GM18870 (cell line): ENCODE measurements at regions not wholly inside any gene's neighbourhood (a gene's known extent, or its start where the extent isn't known, plus 50 kb on each side); places are given as distances from the start of the nearest gene placed in this dataset.
A peak's percentile ranks its signal among the peaks of the same experiment; 100 is the strongest.

Source experiments
- ATAC-seq: cut with Tn5 transposase; IDR thresholded peaks from one replicate; pipeline ENCODE4 v1.9.1; 2021; ENCODE audit warnings: moderate library complexity; ENCODE audit not compliant: unreplicated experiment

DNA sequence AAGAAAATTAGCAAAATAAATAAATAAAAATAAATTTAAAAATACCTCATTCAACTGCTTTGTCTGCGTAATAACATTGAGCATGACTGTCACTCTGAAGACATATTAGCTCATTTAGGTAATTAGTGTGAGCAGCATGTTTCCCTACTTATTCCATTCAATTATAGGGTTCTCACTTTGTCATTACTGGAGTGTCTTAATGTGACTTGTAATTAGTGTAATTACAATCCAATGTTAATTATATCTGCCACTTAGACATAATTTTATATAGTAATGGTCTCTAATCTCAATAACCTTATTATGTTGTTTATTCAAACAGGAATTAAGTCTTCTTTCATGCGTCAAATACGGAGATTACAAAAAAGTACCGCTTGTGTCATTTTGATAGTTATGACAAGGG is 893.9 kb upstream of the ACVR2A start:
- ATAC-seq, result no peak

- ATAC-seq, result no peak
Observed at GRCh38 chr2:146950361-146950760, 894.5 kb upstream of the ACVR2A start.

DNA sequence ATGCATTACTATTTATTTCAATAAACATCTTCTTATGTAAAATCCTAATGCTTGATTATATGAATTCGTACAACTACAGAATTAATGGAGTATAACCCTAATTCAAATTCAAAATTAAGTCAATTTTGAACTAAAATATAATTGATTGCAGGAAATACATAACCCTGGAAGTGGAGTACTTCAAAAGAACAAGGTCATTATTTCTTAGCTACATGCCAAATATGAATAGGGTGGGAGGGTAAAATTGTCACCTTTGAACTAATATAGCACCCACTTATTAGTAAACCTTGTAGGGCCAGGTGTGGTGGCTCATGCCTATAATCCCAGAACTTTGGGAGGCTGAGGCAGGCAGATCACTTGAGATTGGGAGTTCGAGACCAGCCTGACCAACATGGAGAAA is 895.4 kb upstream of the ACVR2A start:
- ATAC-seq, result no peak

- ATAC-seq, result no peak
Observed at GRCh38 chr2:146944601-146945000, 900.2 kb upstream of the ACVR2A start.

DNA sequence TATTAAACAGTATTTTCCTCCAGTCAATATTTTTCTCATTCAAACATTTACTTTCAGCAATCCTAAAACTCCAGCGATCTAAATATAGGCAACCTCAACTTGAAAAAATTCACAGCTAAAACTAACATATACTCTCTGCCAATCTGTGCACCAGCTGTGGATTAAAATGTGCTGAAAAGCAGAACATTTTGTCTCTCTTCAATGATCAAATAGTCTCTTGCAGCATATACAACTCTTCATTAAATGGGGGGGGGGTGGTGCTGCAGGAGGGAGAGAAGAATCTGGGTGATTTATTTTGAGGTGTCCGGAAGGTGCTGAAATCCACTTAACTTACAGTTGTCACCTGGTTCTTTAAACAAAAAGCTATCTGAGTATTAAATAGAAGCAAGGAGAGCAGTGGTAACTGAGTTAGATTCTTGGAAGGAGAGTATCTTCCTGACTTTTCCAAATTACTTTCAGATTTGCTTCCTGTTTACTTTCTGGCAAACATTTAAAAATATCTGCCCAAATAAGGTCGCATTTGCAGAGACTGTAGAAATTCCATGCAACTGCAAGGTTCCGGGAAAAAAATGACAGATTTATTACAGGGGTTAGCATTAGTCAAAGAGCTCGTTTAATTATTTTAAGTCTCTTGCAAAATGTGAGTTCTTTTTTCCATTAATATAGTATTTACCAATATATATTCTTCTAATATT is 904.7 kb upstream of the ACVR2A start:
- ATAC-seq, result no peak

- ATAC-seq, result no peak
Observed at GRCh38 chr2:146934921-146935320, 909.9 kb upstream of the ACVR2A start.

- ATAC-seq, result peak; percentile 51
Observed at GRCh38 chr2:146931109-146931508, 913.7 kb upstream of the ACVR2A start.

DNA sequence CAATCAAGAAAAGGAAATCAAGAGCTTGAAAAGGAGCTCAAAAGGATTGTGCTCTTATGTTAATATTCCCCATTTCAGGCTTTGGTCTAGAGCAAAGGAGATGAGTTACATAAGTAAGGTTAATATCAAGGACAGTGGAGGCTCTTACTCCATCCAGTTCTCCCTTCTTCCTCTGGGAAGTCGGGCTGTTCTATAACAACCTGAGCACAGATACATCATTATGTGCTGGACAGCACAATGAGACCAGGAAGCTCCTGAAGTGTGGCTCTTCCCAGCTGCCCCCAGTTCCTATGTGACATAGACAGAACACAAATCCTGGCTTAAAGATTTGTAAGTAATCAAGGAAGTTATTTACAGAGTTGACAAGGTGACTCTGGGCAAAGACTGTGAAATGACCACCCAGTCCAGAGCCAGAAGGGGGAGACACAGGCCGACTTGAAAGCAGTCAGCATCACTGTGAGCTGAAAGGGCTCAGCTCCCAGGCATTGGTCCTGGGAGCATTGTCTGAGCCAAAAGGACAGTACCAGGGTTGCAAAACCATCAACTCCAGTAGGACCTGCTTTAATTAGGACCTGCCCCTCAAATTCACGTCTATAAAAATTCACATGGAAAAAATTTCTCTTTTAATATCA is 917.6 kb upstream of the ACVR2A start:
- ATAC-seq, result no peak

GRCh38 chr2:146918280-146918679 is 926.5 kb upstream of the ACVR2A start:
- no peak for ATAC-seq

GRCh38 chr2:146917431-146918042 is 927.3 kb upstream of the ACVR2A start:
- ATAC-seq, result no peak

DNA sequence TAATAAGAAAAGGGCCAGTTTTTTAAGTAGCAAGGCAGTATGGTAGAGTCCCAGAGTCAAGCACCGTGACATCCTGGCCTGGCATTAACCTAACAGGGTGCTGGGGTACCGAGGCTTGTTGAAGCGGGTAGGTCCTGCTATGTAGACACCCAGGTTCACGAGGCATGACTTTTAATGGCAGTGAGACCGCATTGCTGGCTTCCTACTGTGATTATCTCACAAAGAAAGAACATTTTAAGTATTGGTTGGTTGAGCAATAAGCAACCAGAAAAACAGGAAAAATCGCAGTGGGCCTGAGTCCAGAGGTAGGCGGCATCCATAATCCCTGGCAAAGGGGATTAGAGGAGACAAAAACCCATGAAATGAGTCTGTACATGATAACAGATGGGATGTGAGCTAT is 927.9 kb upstream of the ACVR2A start:
- no peak for ATAC-seq

DNA sequence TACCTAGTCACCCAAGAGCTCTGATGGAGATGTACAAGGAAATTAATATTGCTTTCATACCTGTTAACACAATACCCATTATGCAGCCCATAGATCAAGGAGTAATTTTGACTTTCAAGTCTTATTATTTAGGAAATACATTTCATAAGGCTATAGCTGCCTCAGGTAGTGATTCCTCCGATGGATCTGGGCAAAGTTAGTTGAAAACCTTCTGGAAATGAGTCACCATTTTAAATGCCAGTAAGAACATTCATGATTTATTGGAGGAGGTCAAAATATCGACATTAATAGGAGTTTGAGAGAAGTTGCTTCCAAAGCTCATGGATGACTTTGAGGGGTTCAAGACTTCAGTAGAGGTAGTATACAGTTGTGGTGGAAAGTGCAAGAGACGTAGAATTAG is 931.4 kb upstream of the ACVR2A start:
- ATAC-seq, result no peak

DNA sequence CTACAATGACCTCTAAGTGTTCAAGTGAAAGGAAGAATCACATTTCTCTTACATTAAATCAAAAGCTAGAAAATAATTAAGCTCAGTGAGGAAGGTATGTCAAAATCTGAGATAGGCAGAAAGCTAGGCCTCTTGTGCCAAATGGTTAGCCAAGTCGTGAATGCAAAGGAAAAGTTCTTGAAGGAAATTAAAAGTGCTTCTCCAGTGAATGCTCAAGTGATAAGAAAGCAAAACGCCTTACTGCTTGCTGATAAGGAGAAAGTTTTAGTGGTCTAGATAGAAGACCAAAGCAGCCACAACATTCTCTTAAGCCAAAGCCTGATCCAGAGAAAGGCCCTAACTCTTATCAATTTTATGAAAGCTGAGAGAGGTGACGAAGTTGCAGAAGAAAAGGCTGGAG is 932.3 kb upstream of the ACVR2A start:
- ATAC-seq, result no peak

GRCh38 chr2:146908776-146909175 is 936.1 kb upstream of the ACVR2A start:
- ATAC-seq, result no peak

GRCh38 chr2:146898083-146898482 is 946.7 kb upstream of the ACVR2A start:
- no peak for ATAC-seq

DNA sequence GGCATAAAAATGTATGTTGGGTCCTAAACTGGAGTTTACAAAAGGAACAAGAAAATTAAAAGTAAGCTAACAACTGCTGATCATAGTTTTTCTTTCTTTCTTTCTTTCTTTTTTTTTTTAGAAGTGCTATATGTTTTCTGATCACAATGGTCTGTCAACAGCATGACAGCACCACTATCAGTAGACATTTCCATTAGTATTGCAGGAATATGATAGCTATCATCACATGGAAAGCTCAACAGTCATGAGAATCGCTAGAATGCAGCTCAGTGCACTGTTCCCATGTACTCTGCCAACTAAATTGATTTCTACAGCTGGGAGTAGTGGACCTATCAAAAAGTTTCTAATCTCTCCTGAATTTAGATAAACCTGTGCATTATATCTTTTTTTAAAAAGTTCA is 950.3 kb upstream of the ACVR2A start:
- no peak for ATAC-seq

- no peak for ATAC-seq
Observed at GRCh38 chr2:146893500-146894041, 951.3 kb upstream of the ACVR2A start.

DNA sequence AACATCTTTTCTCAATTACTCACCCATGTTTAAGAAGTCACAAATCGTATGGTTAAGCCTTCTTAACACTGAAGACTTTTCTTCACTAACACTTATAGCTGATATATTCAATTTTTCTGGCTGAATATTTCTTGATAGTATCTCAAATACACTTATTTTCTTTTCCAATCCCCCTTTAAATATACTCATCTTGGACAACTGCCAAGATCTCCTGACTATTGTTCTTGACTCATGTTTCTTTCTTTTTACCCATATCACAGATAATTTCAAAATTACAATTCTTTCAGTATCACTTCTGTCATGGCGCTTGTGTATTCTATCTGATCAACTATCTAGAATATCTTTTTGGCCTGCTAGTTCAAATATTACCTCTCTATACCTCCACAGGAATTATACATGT is 954.3 kb upstream of the ACVR2A start:
- ATAC-seq, result no peak

- ATAC-seq, result no peak
Observed at GRCh38 chr2:146879882-146880281, 964.9 kb upstream of the ACVR2A start.

DNA sequence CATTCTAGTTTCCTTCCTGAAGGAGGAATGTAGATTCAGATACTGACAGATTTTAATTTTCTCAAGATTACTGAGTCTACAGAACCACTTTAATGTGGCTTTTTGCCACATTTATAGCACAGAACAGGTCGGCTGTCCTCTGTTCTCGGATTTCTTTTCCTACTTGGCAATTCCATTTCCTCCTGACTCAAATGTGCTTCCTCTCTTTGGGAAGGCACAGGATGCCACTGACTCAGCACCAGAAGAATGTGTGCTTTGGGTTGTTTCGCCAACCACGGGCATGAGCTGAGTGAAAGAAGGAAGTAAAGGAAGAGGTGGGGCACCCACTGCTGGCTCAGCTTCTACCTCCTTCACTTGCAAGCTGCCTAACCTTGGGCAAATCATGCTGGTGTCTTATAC is 970.6 kb upstream of the ACVR2A start:
- ATAC-seq, result no peak

DNA sequence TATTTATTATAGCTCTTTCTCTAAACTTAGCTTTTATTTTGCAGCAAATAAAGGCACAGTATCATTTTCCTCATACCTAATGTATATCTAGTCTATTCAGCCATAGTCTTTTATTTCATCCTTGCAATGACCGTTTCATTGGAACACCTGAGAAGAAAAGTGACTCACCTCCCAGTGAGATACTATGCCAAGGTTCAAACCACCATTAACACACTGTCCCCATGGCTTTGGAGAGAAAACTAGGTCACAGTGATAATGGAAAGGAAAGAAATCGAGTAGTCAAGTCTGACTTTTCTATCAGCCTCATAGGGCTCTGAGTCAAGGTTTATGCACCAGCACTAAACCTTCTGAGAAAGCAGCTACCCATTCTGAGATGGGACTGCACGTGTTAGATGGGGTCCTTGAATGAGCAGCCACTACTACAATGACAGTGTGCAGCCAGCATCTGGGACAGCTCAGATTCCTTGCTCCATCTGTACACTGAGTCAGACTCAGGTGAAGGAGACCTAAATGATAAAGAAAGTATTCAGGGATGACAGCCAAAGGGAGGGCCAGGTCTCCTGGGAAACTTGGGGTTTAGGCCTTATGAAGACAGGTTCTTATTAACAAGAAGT is 971.1 kb upstream of the ACVR2A start:
- ATAC-seq, result no peak

DNA sequence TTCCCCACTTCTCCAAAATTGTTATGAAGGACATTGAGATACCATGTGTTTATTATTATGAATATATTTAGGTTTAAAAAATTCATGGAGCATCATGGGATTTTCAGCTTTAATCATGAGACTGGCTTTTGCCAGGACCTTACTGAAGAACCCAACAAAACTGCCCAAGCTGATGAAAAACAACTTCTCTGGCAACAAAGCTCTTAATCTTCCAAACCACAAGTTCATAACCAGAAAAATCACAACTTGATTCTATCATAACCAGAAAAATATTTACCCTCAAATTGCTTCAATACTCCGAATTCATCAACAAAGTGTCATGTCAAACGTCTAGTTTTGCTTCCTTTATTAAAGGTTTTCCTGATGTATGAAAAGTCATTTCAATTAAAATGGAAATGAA is 971.8 kb upstream of the ACVR2A start:
- ATAC-seq, result no peak
